ENCODE measurements at regions not wholly inside any gene's neighbourhood (a gene's known extent, or its start where the extent isn't known, plus 50 kb on each side); places are given as distances from the start of the nearest gene placed in this dataset.

GRCh38 chr6:106880952-106881351 is 93.6 kb downstream of the CD24 start:
- Histone ChIP-seq H3K4me3 (ENCODE audit: low read depth, low read length) (no peak overlapping the region), H3K36me3 (ENCODE audit: control insufficient read depth, insufficient read depth, low read length) (no peaks in the 10 kb centered on the region), H3K27me3 (ENCODE audit: control insufficient read depth, insufficient read depth, low read length) (no peaks in the 10 kb centered on the region)
- ChIA-PET CTCF (no interaction called here), POLR2A (no interaction called here)
- TF ChIP-seq CTCF (IDR thresholded peaks at IDR 0.05; ENCODE audit: insufficient read depth, low read depth, low read length), result no peak
- no peak for DNase-seq (ENCODE audit: low read depth)

DNA sequence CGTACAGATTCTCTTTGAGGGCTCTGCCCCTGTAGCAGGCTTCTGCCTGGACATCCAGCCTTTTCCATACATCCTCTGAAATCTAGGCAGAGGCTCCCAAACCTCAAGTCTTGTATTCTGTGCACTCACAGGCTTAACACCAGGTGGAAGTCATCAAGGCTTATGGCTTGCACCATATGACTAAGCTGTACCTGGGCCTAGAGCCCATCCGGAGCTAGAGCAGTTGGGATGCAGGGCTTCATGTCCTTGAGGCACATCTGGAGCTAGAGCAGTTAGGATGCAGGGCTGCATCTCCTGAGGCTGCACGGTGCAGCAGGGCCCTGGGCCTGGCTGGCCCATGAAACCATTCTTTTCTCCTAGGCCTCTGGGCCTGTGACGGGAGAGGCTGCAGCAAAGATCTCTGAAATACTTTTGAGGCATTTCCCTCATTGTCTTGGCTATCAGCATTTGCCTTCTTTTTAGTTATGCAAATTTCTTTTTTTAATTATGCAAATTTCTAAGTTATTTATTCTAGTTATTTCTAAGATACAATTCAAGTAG is 98.7 kb downstream of the CD24 start:
- no peaks in the 10 kb centered on the region for H3K27me3 ChIP-seq (ENCODE audit: control insufficient read depth, insufficient read depth, low read length)
- CTCF ChIA-PET, result no interaction called here
- POLR2A ChIA-PET, result no interaction called here
- DNase-seq (ENCODE audit: low read depth), result no peak
- no peaks in the 10 kb centered on the region for H3K36me3 ChIP-seq (ENCODE audit: control insufficient read depth, insufficient read depth, low read length)
- no peak overlapping the region for H3K4me3 ChIP-seq (ENCODE audit: low read depth, low read length)
- no peak for TF ChIP-seq CTCF (IDR thresholded peaks at IDR 0.05; ENCODE audit: insufficient read depth, low read depth, low read length)

DNA sequence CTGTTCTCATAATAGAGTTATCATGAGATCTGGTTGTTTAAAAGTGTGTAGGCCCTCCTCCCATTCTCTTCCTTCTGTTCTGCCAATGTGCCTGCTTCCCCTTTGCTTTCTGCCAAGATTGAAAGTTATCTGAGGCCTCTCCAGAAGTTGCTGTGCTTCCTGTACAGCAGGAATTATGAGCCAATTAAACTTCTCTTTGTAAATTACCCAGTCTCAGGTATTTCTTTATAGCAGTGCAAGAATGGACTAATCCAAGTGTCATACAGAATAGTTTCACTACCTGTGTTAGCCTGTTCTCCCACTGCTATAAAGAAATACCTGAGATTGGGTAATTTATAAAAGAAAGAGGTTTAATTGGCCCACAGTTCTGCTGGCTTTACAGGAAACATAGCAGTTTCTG is 100.0 kb downstream of the CD24 start:
- POLR2A ChIA-PET, result no interaction called here
- no peaks in the 10 kb centered on the region for H3K36me3 ChIP-seq (ENCODE audit: control insufficient read depth, insufficient read depth, low read length)
- DNase-seq (ENCODE audit: low read depth), result no peak
- TF ChIP-seq CTCF (IDR thresholded peaks at IDR 0.05; ENCODE audit: insufficient read depth, low read depth, low read length), result no peak
- CTCF ChIA-PET, result no interaction called here
- no peak overlapping the region for H3K4me3 ChIP-seq (ENCODE audit: low read depth, low read length)
- no peaks in the 10 kb centered on the region for H3K27me3 ChIP-seq (ENCODE audit: control insufficient read depth, insufficient read depth, low read length)

- Histone ChIP-seq H3K4me3 (ENCODE audit: low read depth, low read length) (no peak overlapping the region), H3K27me3 (ENCODE audit: control insufficient read depth, insufficient read depth, low read length) (no peaks in the 10 kb centered on the region), H3K36me3 (ENCODE audit: control insufficient read depth, insufficient read depth, low read length) (no peaks in the 10 kb centered on the region)
- no peak for TF ChIP-seq CTCF (IDR thresholded peaks at IDR 0.05; ENCODE audit: insufficient read depth, low read depth, low read length)
- ChIA-PET CTCF (interaction anchor here (0.9 to 1.0 kb wide), 2 partner anchors 8 to 15 kb away, joined by 4 read pairs; no protein-coding TSS in a partner anchor), POLR2A (no interaction called here)
- no peak for DNase-seq (ENCODE audit: low read depth)
Measured at GRCh38 chr6:106872049-106872448, 102.5 kb downstream of the CD24 start.

- no peak for TF ChIP-seq CTCF (IDR thresholded peaks at IDR 0.05; ENCODE audit: insufficient read depth, low read depth, low read length)
- H3K36me3 ChIP-seq (ENCODE audit: control insufficient read depth, insufficient read depth, low read length), result no peaks in the 10 kb centered on the region
- ChIA-PET CTCF (interaction anchor here (0.6 to 1.4 kb wide), 3 partner anchors 9 to 536 kb away, joined by 3 to 4 read pairs (median 3); no protein-coding TSS in a partner anchor), POLR2A (interaction anchor here (0.5 kb wide), 1 partner anchor 19 kb away, joined by 4 read pairs; no protein-coding TSS in a partner anchor)
- DNase-seq (ENCODE audit: low read depth), result no peak
- H3K4me3 ChIP-seq (ENCODE audit: low read depth, low read length), result no peak overlapping the region
- H3K27me3 ChIP-seq (ENCODE audit: control insufficient read depth, insufficient read depth, low read length), result no peaks in the 10 kb centered on the region
Measured at GRCh38 chr6:106870824-106871717, 103.5 kb downstream of the CD24 start.
